Caco-2 (cell line): ENCODE measurements at regions not wholly inside any gene's neighbourhood (a gene's known extent, or its start where the extent isn't known, plus 50 kb on each side); places are given as distances from the start of the nearest gene placed in this dataset.

Source experiments
- BruUV-seq: library from RNA; stranded (reverse); fragments of 400-500 nt; replicated peaks from 2 replicates; lab custom pipeline; 2021; lab: Mats Ljungman, UMichigan
- CTCF ChIA-PET: fragments of 300-600 bp; sonication (Branson Sonifier 250); formaldehyde crosslinking; loops from one replicate; lab custom pipeline; 2022; ENCODE audit warnings: antibody characterized with exemption; lab: Charles Lee
- POLR2A ChIA-PET: fragments of 300-600 bp; sonication (Branson Sonifier 250); formaldehyde crosslinking; loops from one replicate; lab custom pipeline; 2022; ENCODE audit warnings: antibody characterized with exemption; lab: Charles Lee
- DNase-seq, 2 experiments: peaks; one replicate each; pipeline versions ENCODE4 v3.0.0 to v3.0.0-alpha.2; 2020 to 2022
- H3K27me3 ChIP-seq: replicated peaks from 2 replicates; pipeline ENCODE4 v1.6.0; 2011; ENCODE audit warnings: low read length; ENCODE audit not compliant: control insufficient read depth, insufficient read depth
- H3K36me3 ChIP-seq: 2 replicates; pipeline ENCODE4 v1.5.1; 2011; ENCODE audit warnings: low read length; ENCODE audit not compliant: control insufficient read depth, insufficient read depth
- H3K4me1 ChIP-seq: fragments of 250-450 bp; sonication (Bioruptor Pico); 2 replicates; pipeline ENCODE4 v1.5.1; 2020; ENCODE audit warnings: mild to moderate bottlenecking
- H3K4me3 ChIP-seq: 2 replicates; pipeline ENCODE4 v1.5.1; 2011; ENCODE audit warnings: low read depth, mild to moderate bottlenecking, control low read depth, low read length
- H3K9me3 ChIP-seq: fragments of 250-450 bp; sonication (Bioruptor Pico); 2 replicates; pipeline ENCODE4 v1.5.1; 2020; ENCODE audit warnings: mild to moderate bottlenecking, moderate library complexity
- H3K27ac Mint-ChIP-seq: one replicate; pipeline ENCODE4 v1.8.0; 2022; ENCODE audit warnings: mixed read lengths; ENCODE audit not compliant: unreplicated experiment
- H3K27me3 Mint-ChIP-seq: one replicate; pipeline ENCODE4 v1.8.0; 2022; ENCODE audit warnings: mixed read lengths; ENCODE audit not compliant: insufficient read depth, unreplicated experiment
- H3K36me3 Mint-ChIP-seq: one replicate; pipeline ENCODE4 v1.8.0; 2022; ENCODE audit warnings: mild to moderate bottlenecking, mixed read lengths; ENCODE audit not compliant: insufficient read depth, unreplicated experiment
- H3K4me1 Mint-ChIP-seq: one replicate; pipeline ENCODE4 v1.8.0; 2022; ENCODE audit warnings: low read depth, mixed read lengths; ENCODE audit not compliant: unreplicated experiment
- H3K4me3 Mint-ChIP-seq: one replicate; pipeline ENCODE4 v1.8.0; 2022; ENCODE audit warnings: mild to moderate bottlenecking, moderate library complexity, mixed read lengths; ENCODE audit not compliant: unreplicated experiment
- H3K9me3 Mint-ChIP-seq: one replicate; pipeline ENCODE4 v1.8.0; 2022; ENCODE audit warnings: mixed read lengths; ENCODE audit not compliant: unreplicated experiment
- CTCF ChIP-seq, 2 experiments: fragments of 200-600 bp in 1 of 2; IDR thresholded peaks; 1 replicate in 1 of 2; 2 replicates in 1 of 2; pipeline versions ENCODE4 v1.5.1 to v1.8.0; 2011 to 2022; ENCODE audit warnings: antibody characterized with exemption in 1 of 2, control low read depth in 1 of 2, inconsistent platforms in 1 of 2, low read depth in 1 of 2, low read length in 1 of 2, mild to moderate bottlenecking in 1 of 2, moderate library complexity in 1 of 2; ENCODE audit not compliant: insufficient read depth in 1 of 2, severe bottlenecking in 1 of 2, unreplicated experiment in 1 of 2
- intact Hi-C: fragments of 100-400 bp; cut with micrococcal nuclease; formaldehyde crosslinking; loops from one replicate; pipeline ENCODE4 v1.10.0; 2022; ENCODE audit not compliant: unreplicated experiment

- peak in 1 of 2 experiments; percentile 38 for DNase-seq
Measured at GRCh38 chr15:37217567-37217966, 117.2 kb upstream of the MEIS2 start.

GRCh38 chr15:37218351-37218916 is 118.1 kb upstream of the MEIS2 start:
- Mint-ChIP-seq H3K36me3 (no peaks in the 10 kb centered on the region), H3K4me1 (peaks cover 15% of the 10 kb centered on the region)
- POLR2A ChIA-PET, result no interaction called here

More at GRCh38 chr15:37217567-37217966, 117.2 kb upstream of the MEIS2 start:
- Mint-ChIP-seq H3K27me3 (peaks cover 9% of the 10 kb centered on the region), H3K36me3 (no peaks in the 10 kb centered on the region), H3K4me3 (no peak overlapping the region), H3K9me3 (no peaks in the 10 kb centered on the region), H3K4me1 (peaks cover 15% of the 10 kb centered on the region), H3K27ac (no peak overlapping the region)
- no peaks in the 10 kb centered on the region for H3K36me3 ChIP-seq
- H3K4me1 ChIP-seq, result peaks cover 5% of the 10 kb centered on the region; the same call in 1 of the 2 replicates
- POLR2A ChIA-PET, result no interaction called here
- H3K4me3 ChIP-seq, result no peak overlapping the region
- no TSS peak for BruUV-seq
- CTCF ChIA-PET, result no interaction called here
- intact Hi-C loops, result no loop called here
- TF ChIP-seq CTCF (IDR thresholded peaks at IDR 0.05; ENCODE audit: insufficient read depth in 1 of 2, low read depth in 1 of 2, low read length in 1 of 2, severe bottlenecking in 1 of 2, unreplicated experiment in 1 of 2), result no peak
- H3K9me3 ChIP-seq, result no peaks in the 10 kb centered on the region
- H3K27me3 ChIP-seq, result no peaks in the 10 kb centered on the region

DNA sequence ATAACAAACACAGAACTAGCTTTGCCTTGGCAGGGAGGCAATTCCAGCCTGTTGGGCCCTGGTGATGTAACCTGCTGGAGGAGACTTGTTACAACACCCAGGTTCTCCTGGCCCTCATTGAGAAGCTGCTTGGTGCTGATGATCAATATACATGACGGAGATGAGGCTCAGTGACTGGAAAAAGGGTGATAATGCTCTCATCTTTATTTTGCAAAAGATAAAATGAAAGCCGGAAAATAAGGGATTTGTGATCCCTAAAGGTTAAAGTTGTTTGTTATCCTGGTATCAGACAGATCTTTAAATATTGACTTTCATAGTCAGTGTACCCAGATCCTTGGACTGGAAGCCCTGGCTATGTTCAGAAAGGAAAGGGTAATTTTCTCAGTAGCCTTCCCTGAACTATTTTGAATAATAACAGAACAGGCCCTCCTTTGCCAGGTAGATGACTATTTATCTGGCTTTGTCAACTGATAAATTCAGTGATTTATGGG is 118.9 kb upstream of the MEIS2 start:
- ChIA-PET CTCF (interaction anchor here (1.3 kb wide), 1 partner anchor 15 kb away, joined by 3 read pairs; no protein-coding TSS in a partner anchor), POLR2A (no interaction called here)
- Mint-ChIP-seq H3K36me3 (no peaks in the 10 kb centered on the region), H3K4me1 (peaks cover 15% of the 10 kb centered on the region), H3K27me3 (peaks cover 13% of the 10 kb centered on the region), H3K4me3 (no peak overlapping the region), H3K9me3 (no peaks in the 10 kb centered on the region), H3K27ac (no peak overlapping the region)
- DNase-seq, result peak; percentile 24 to 42
- no peaks in the 10 kb centered on the region for H3K9me3 ChIP-seq
- TF ChIP-seq CTCF (IDR thresholded peaks at IDR 0.05; ENCODE audit: insufficient read depth in 1 of 2, low read depth in 1 of 2, low read length in 1 of 2, severe bottlenecking in 1 of 2, unreplicated experiment in 1 of 2), result no peak
- intact Hi-C loops, result no loop called here
- no TSS peak for BruUV-seq
- no peaks in the 10 kb centered on the region for H3K27me3 ChIP-seq
- no peaks in the 10 kb centered on the region for H3K36me3 ChIP-seq
- H3K4me1 ChIP-seq, result peaks cover 5% of the 10 kb centered on the region; the same call in 1 of the 2 replicates
- H3K4me3 ChIP-seq, result no peak overlapping the region

More at GRCh38 chr15:37218351-37218916, 118.1 kb upstream of the MEIS2 start:
- CTCF ChIA-PET, result interaction anchor here (1.3 kb wide), 1 partner anchor 14 kb away, joined by 3 read pairs; no protein-coding TSS in a partner anchor
- Histone ChIP-seq H3K4me1 (peaks cover 5% of the 10 kb centered on the region; the same call in 1 of the 2 replicates), H3K36me3 (no peaks in the 10 kb centered on the region), H3K9me3 (no peaks in the 10 kb centered on the region), H3K27me3 (no peaks in the 10 kb centered on the region), H3K4me3 (no peak overlapping the region)
- Mint-ChIP-seq H3K27ac (no peak overlapping the region), H3K27me3 (peaks cover 13% of the 10 kb centered on the region), H3K9me3 (no peaks in the 10 kb centered on the region), H3K4me3 (no peak overlapping the region)
- BruUV-seq, result no TSS peak
- no peak for DNase-seq
- intact Hi-C loops, result no loop called here
- TF ChIP-seq CTCF (IDR thresholded peaks at IDR 0.05; ENCODE audit: insufficient read depth in 1 of 2, low read depth in 1 of 2, low read length in 1 of 2, severe bottlenecking in 1 of 2, unreplicated experiment in 1 of 2), result no peak
